Epithelial cell of esophagus (primary cell): ENCODE measurements at regions not wholly inside any gene's neighbourhood (a gene's known extent, or its start where the extent isn't known, plus 50 kb on each side); places are given as distances from the start of the nearest gene placed in this dataset.

Experiments used
- DNase-seq: peaks from one replicate; pipeline ENCODE4 v3.0.0; 2010; ENCODE audit warnings: low read depth
- H3K4me3 ChIP-seq: 2 replicates; pipeline ENCODE4 v1.5.1; 2011; ENCODE audit warnings: mild to moderate bottlenecking, low read length, control low read depth
- CTCF ChIP-seq: IDR thresholded peaks from 2 replicates; pipeline ENCODE4 v1.5.1; 2011; ENCODE audit warnings: low read depth, mild to moderate bottlenecking, low read length, control low read depth, inconsistent platforms; ENCODE audit not compliant: insufficient read depth; ENCODE audit errors: missing control alignments

GRCh38 chr7:96546426-96546825, 163.2 kb downstream of the SEM1 start:
- H3K4me3 ChIP-seq: no peak overlapping the region
- DNase-seq: peak; percentile 72
- no peak for TF ChIP-seq CTCF

DNA sequence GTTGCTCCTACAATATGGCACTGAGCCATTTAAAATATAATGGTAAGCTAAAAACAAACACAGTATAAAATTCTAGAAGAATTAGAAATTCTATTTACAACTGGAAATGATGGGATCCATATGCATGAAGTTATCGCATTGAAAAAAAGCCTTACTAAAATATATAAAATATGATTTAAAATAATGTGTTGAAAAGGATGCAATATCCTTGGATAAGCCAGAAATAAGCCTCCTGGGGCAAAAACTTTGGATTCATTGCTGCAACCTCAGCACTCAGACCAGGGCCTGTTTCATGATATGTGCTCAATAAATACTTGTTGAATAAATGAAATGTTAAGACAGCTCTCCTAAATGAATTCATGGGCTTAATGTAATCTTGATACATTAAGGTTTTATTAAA, 170.2 kb downstream of the SEM1 start:
- TF ChIP-seq CTCF: no peak
- DNase-seq: no peak
- no peak overlapping the region for H3K4me3 ChIP-seq

GRCh38 chr7:96538632-96539031, 171.0 kb downstream of the SEM1 start:
- DNase-seq: no peak
- TF ChIP-seq CTCF: no peak
- no peak overlapping the region for H3K4me3 ChIP-seq

- TF ChIP-seq CTCF: no peak
- H3K4me3 ChIP-seq: no peak overlapping the region
- DNase-seq: no peak
Observed at GRCh38 chr7:96534221-96534620, 175.4 kb downstream of the SEM1 start.

- TF ChIP-seq CTCF: no peak
- H3K4me3 ChIP-seq: no peak overlapping the region
- DNase-seq: no peak
Observed at GRCh38 chr7:96532428-96532935, 177.2 kb downstream of the SEM1 start.

DNA sequence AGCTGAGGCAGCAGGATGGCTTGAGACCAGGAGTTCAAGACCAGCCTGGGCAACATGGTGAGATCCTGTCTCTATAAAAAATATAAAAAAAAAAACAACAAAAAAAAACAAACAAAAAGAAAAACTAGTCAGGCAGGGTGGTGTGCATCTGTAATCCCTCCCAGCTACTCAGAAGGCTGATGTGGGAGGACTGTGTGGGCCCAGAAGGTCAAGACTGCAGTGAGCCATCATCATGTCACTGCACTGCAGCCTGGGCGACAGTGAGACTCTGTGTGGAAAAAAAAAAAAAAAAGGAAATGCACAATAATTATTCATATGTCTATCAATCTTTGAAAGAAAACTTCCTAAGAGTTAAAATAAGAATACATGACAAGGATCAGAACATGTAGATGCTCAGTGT, 178.3 kb downstream of the SEM1 start:
- no peak overlapping the region for H3K4me3 ChIP-seq
- no peak for TF ChIP-seq CTCF
- DNase-seq: no peak

DNA sequence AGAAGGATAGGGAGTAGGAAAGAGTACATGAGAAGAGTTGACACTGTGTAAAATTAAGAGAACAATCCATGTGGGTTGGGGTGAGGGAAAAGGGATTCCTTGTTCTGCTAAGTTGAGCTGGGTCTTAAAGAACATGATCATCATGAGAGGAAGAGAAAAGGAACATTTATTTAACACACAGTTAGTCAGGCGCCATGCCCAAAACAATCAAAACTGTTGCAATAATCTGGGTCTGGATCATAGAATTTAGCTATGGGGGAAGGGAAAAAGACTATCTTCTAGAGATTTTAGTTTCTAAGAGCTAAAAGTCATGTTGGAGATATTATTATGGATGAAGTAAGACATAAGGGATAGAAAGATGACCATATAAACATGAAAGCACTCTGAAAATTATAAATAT, 178.9 kb downstream of the SEM1 start:
- no peak overlapping the region for H3K4me3 ChIP-seq
- DNase-seq: no peak
- TF ChIP-seq CTCF: no peak
